ENCODE measurements at regions not wholly inside any gene's neighbourhood (a gene's known extent, or its start where the extent isn't known, plus 50 kb on each side); places are given as distances from the start of the nearest gene placed in this dataset.
"Not testable (repeated sequence)": the region's sequence is repeated elsewhere in the genome, so short reads cannot be mapped to it uniquely, and the experiment has no call there.

GRCh38 chr7:119996634-119997033 is 276.3 kb upstream of the KCND2 start:
- FAIRE-seq: no peak

GRCh38 chr7:119999738-120000475 is 273.1 kb upstream of the KCND2 start:
- TF ChIP-seq POLR2A (IDR thresholded peaks at IDR 0.05; ENCODE audit: low read depth, low read length): no peak
- DNase-seq (ENCODE audit: insufficient read length, low spot score): no peak
- no peak for FAIRE-seq

More at GRCh38 chr7:119996634-119997033, 276.3 kb upstream of the KCND2 start:
- TF ChIP-seq POLR2A (IDR thresholded peaks at IDR 0.05; ENCODE audit: low read depth, low read length): no peak
- no peak for DNase-seq (ENCODE audit: insufficient read length, low spot score)

GRCh38 chr7:120005720-120006119 is 267.3 kb upstream of the KCND2 start:
- no peak for DNase-seq (ENCODE audit: insufficient read length, low spot score)
- no peak for TF ChIP-seq POLR2A (IDR thresholded peaks at IDR 0.05; ENCODE audit: low read depth, low read length)
- no peak for FAIRE-seq

GRCh38 chr7:120014301-120014700 is 258.7 kb upstream of the KCND2 start:
- FAIRE-seq; DNase-seq (ENCODE audit: insufficient read length, low spot score): not testable (repeated sequence)

- FAIRE-seq (no peak), DNase-seq (ENCODE audit: insufficient read length, low spot score) (no peak)
- no peak for TF ChIP-seq POLR2A (IDR thresholded peaks at IDR 0.05; ENCODE audit: low read depth, low read length)
Observed at GRCh38 chr7:120014925-120015465, 258.0 kb upstream of the KCND2 start.

- FAIRE-seq: peak; percentile 84
- DNase-seq (ENCODE audit: insufficient read length, low spot score): no peak
- no peak for TF ChIP-seq POLR2A (IDR thresholded peaks at IDR 0.05; ENCODE audit: low read depth, low read length)
Observed at GRCh38 chr7:120021085-120021484, 251.9 kb upstream of the KCND2 start.

GRCh38 chr7:120023494-120024167 is 249.3 kb upstream of the KCND2 start:
- DNase-seq (ENCODE audit: insufficient read length, low spot score) (no peak), FAIRE-seq (no peak)
- no peak for TF ChIP-seq POLR2A (IDR thresholded peaks at IDR 0.05; ENCODE audit: low read depth, low read length)

- no peak for FAIRE-seq
- no peak for TF ChIP-seq POLR2A (IDR thresholded peaks at IDR 0.05; ENCODE audit: low read depth, low read length)
- no peak for DNase-seq (ENCODE audit: insufficient read length, low spot score)
Observed at GRCh38 chr7:120028636-120029035, 244.3 kb upstream of the KCND2 start.

GRCh38 chr7:120030876-120031275 is 242.1 kb upstream of the KCND2 start:
- no peak for TF ChIP-seq POLR2A (IDR thresholded peaks at IDR 0.05; ENCODE audit: low read depth, low read length)
- no peak for DNase-seq (ENCODE audit: insufficient read length, low spot score)
- FAIRE-seq: no peak

- DNase-seq (ENCODE audit: insufficient read length, low spot score): no peak
Observed at GRCh38 chr7:120033114-120033513, 239.9 kb upstream of the KCND2 start.

GRCh38 chr7:120039138-120039537 is 233.8 kb upstream of the KCND2 start:
- FAIRE-seq: no peak
- no peak for DNase-seq (ENCODE audit: insufficient read length, low spot score)
- TF ChIP-seq POLR2A (IDR thresholded peaks at IDR 0.05; ENCODE audit: low read depth, low read length): no peak

More at GRCh38 chr7:120033114-120033513, 239.9 kb upstream of the KCND2 start:
- TF ChIP-seq POLR2A (IDR thresholded peaks at IDR 0.05; ENCODE audit: low read depth, low read length): no peak
- peak; percentile 98 for FAIRE-seq

GRCh38 chr7:120041798-120042197 is 231.2 kb upstream of the KCND2 start:
- no peak for DNase-seq (ENCODE audit: insufficient read length, low spot score)
- TF ChIP-seq POLR2A (IDR thresholded peaks at IDR 0.05; ENCODE audit: low read depth, low read length): no peak
- no peak for FAIRE-seq

GRCh38 chr7:120043250-120043649 is 229.7 kb upstream of the KCND2 start:
- FAIRE-seq (peak; percentile 33), DNase-seq (ENCODE audit: insufficient read length, low spot score) (no peak)
- no peak for TF ChIP-seq POLR2A (IDR thresholded peaks at IDR 0.05; ENCODE audit: low read depth, low read length)

- DNase-seq (ENCODE audit: insufficient read length, low spot score): no peak
Observed at GRCh38 chr7:120052884-120053382, 220.0 kb upstream of the KCND2 start.

More at GRCh38 chr7:120052884-120053382, 220.0 kb upstream of the KCND2 start:
- no peak for FAIRE-seq
- TF ChIP-seq POLR2A (IDR thresholded peaks at IDR 0.05; ENCODE audit: low read depth, low read length): no peak

All from H54 (cell line).